Erythroblast (primary cell): ENCODE measurements at regions not wholly inside any gene's neighbourhood (a gene's known extent, or its start where the extent isn't known, plus 50 kb on each side); places are given as distances from the start of the nearest gene placed in this dataset.

Experiments used
- GATA1 ChIP-seq: IDR thresholded peaks from 2 replicates; pipeline ENCODE4 v1.6.1; 2011; ENCODE audit warnings: low read depth, mild to moderate bottlenecking, control low read depth, low read length, moderate library complexity
- POLR2A ChIP-seq: IDR thresholded peaks from 2 replicates; pipeline ENCODE4 v1.6.1; 2011; ENCODE audit warnings: mild to moderate bottlenecking, low read length

GRCh38 chr6:169950558-169950957 is 199.1 kb downstream of the ERMARD start:
- TF ChIP-seq POLR2A, result no peak
- TF ChIP-seq GATA1, result no peak
